ENCODE measurements at regions not wholly inside any gene's neighbourhood (a gene's known extent, or its start where the extent isn't known, plus 50 kb on each side); places are given as distances from the start of the nearest gene placed in this dataset.
"Not testable (repeated sequence)": the region's sequence is repeated elsewhere in the genome, so short reads cannot be mapped to it uniquely, and the experiment has no call there.

GRCh38 chr4:108411836-108412235 is 208.5 kb upstream of the RPL34 start:
- no peaks in the 10 kb centered on the region for H3K9me3 ChIP-seq (ENCODE audit: control insufficient read depth, insufficient read depth, low read length)
- WGBS (ENCODE audit: insufficient coverage, insufficient read length) = no CpG with 5 or more reads among the region's 2 CpGs

GRCh38 chr4:108409691-108410090 is 210.7 kb upstream of the RPL34 start:
- DNase-seq (ENCODE audit: low read depth, low spot score); H3K4me3 ChIP-seq (ENCODE audit: low read length); H3K9me3 ChIP-seq (ENCODE audit: control insufficient read depth, insufficient read depth, low read length); H3K36me3 ChIP-seq (ENCODE audit: control insufficient read depth, insufficient read depth, low read length); H3K4me1 ChIP-seq (ENCODE audit: control insufficient read depth, insufficient read depth, low read length); H3K27ac ChIP-seq (ENCODE audit: low read length); H3K27me3 ChIP-seq (ENCODE audit: control insufficient read depth, insufficient read depth, low read length): not testable (repeated sequence)
- WGBS (ENCODE audit: insufficient coverage, insufficient read length) = no CpG with 5 or more reads among the region's 36 CpGs

More at GRCh38 chr4:108411836-108412235, 208.5 kb upstream of the RPL34 start:
- no peak overlapping the region for H3K4me3 ChIP-seq (ENCODE audit: low read length)
- DNase-seq (ENCODE audit: low read depth, low spot score) = no peak
- no peaks in the 10 kb centered on the region for H3K27me3 ChIP-seq (ENCODE audit: control insufficient read depth, insufficient read depth, low read length)
- no peaks in the 10 kb centered on the region for H3K36me3 ChIP-seq (ENCODE audit: control insufficient read depth, insufficient read depth, low read length)
- no peak overlapping the region for H3K27ac ChIP-seq (ENCODE audit: low read length)
- H3K4me1 ChIP-seq (ENCODE audit: control insufficient read depth, insufficient read depth, low read length) = no peaks in the 10 kb centered on the region

- H3K9me3 ChIP-seq (ENCODE audit: control insufficient read depth, insufficient read depth, low read length) = no peaks in the 10 kb centered on the region
- H3K36me3 ChIP-seq (ENCODE audit: control insufficient read depth, insufficient read depth, low read length) = no peaks in the 10 kb centered on the region
- H3K4me1 ChIP-seq (ENCODE audit: control insufficient read depth, insufficient read depth, low read length) = no peaks in the 10 kb centered on the region
- no peak for DNase-seq (ENCODE audit: low read depth, low spot score)
- no peaks in the 10 kb centered on the region for H3K27me3 ChIP-seq (ENCODE audit: control insufficient read depth, insufficient read depth, low read length)
- H3K4me3 ChIP-seq (ENCODE audit: low read length) = no peak overlapping the region
- no CpG with 5 or more reads among the region's 2 CpGs for WGBS (ENCODE audit: insufficient coverage, insufficient read length)
- H3K27ac ChIP-seq (ENCODE audit: low read length) = no peak overlapping the region
These were observed 214.8 kb upstream of the RPL34 start for GRCh38 chr4:108405586-108405985.

GRCh38 chr4:108400309-108400708 is 220.1 kb upstream of the RPL34 start:
- Histone ChIP-seq H3K9me3 (ENCODE audit: control insufficient read depth, insufficient read depth, low read length) (no peaks in the 10 kb centered on the region), H3K4me1 (ENCODE audit: control insufficient read depth, insufficient read depth, low read length) (0 out of 2 replicates have a peak, but pooled peaks cover 2% of the 10 kb centered on the region), H3K27me3 (ENCODE audit: control insufficient read depth, insufficient read depth, low read length) (no peaks in the 10 kb centered on the region), H3K4me3 (ENCODE audit: low read length) (no peak overlapping the region), H3K36me3 (ENCODE audit: control insufficient read depth, insufficient read depth, low read length) (no peaks in the 10 kb centered on the region), H3K27ac (ENCODE audit: low read length) (no peak overlapping the region)
- no peak for DNase-seq (ENCODE audit: low read depth, low spot score)
- no CpG with 5 or more reads among the region's 6 CpGs for WGBS (ENCODE audit: insufficient coverage, insufficient read length)

- no CpG with 5 or more reads among the region's 12 CpGs for WGBS (ENCODE audit: insufficient coverage, insufficient read length)
- no peak overlapping the region for H3K27ac ChIP-seq (ENCODE audit: low read length)
- no peaks in the 10 kb centered on the region for H3K36me3 ChIP-seq (ENCODE audit: control insufficient read depth, insufficient read depth, low read length)
- H3K9me3 ChIP-seq (ENCODE audit: control insufficient read depth, insufficient read depth, low read length) = no peaks in the 10 kb centered on the region
- no peak overlapping the region for H3K4me3 ChIP-seq (ENCODE audit: low read length)
- H3K27me3 ChIP-seq (ENCODE audit: control insufficient read depth, insufficient read depth, low read length) = no peaks in the 10 kb centered on the region
- H3K4me1 ChIP-seq (ENCODE audit: control insufficient read depth, insufficient read depth, low read length) = 0 out of 2 replicates have a peak, but pooled peaks cover 2% of the 10 kb centered on the region
- DNase-seq (ENCODE audit: low read depth, low spot score) = no peak
These were observed 220.6 kb upstream of the RPL34 start for GRCh38 chr4:108399610-108400265.

- no CpG with 5 or more reads among the region's 7 CpGs for WGBS (ENCODE audit: insufficient coverage, insufficient read length)
These were observed 221.5 kb upstream of the RPL34 start for GRCh38 chr4:108398836-108399235.

GRCh38 chr4:108398316-108398715 is 222.1 kb upstream of the RPL34 start:
- Histone ChIP-seq H3K36me3 (ENCODE audit: control insufficient read depth, insufficient read depth, low read length) (no peaks in the 10 kb centered on the region), H3K27me3 (ENCODE audit: control insufficient read depth, insufficient read depth, low read length) (no peaks in the 10 kb centered on the region), H3K9me3 (ENCODE audit: control insufficient read depth, insufficient read depth, low read length) (no peaks in the 10 kb centered on the region), H3K4me1 (ENCODE audit: control insufficient read depth, insufficient read depth, low read length) (0 out of 2 replicates have a peak, but pooled peaks cover 2% of the 10 kb centered on the region), H3K4me3 (ENCODE audit: low read length) (no peak overlapping the region), H3K27ac (ENCODE audit: low read length) (no peak overlapping the region)
- no CpG with 5 or more reads among the region's 11 CpGs for WGBS (ENCODE audit: insufficient coverage, insufficient read length)
- DNase-seq (ENCODE audit: low read depth, low spot score) = no peak

More at GRCh38 chr4:108398836-108399235, 221.5 kb upstream of the RPL34 start:
- Histone ChIP-seq H3K27me3 (ENCODE audit: control insufficient read depth, insufficient read depth, low read length) (no peaks in the 10 kb centered on the region), H3K4me1 (ENCODE audit: control insufficient read depth, insufficient read depth, low read length) (0 out of 2 replicates have a peak, but pooled peaks cover 2% of the 10 kb centered on the region), H3K36me3 (ENCODE audit: control insufficient read depth, insufficient read depth, low read length) (no peaks in the 10 kb centered on the region), H3K9me3 (ENCODE audit: control insufficient read depth, insufficient read depth, low read length) (no peaks in the 10 kb centered on the region), H3K4me3 (ENCODE audit: low read length) (no peak overlapping the region), H3K27ac (ENCODE audit: low read length) (no peak overlapping the region)
- DNase-seq (ENCODE audit: low read depth, low spot score) = no peak

GRCh38 chr4:108397850-108398249 is 222.5 kb upstream of the RPL34 start:
- no peaks in the 10 kb centered on the region for H3K9me3 ChIP-seq (ENCODE audit: control insufficient read depth, insufficient read depth, low read length)
- WGBS (ENCODE audit: insufficient coverage, insufficient read length) = 100% methylated on average over 1 of the region's 5 CpGs
- no peak overlapping the region for H3K27ac ChIP-seq (ENCODE audit: low read length)
- H3K27me3 ChIP-seq (ENCODE audit: control insufficient read depth, insufficient read depth, low read length) = no peaks in the 10 kb centered on the region
- H3K36me3 ChIP-seq (ENCODE audit: control insufficient read depth, insufficient read depth, low read length) = no peaks in the 10 kb centered on the region
- no peak overlapping the region for H3K4me3 ChIP-seq (ENCODE audit: low read length)
- DNase-seq (ENCODE audit: low read depth, low spot score) = no peak
- H3K4me1 ChIP-seq (ENCODE audit: control insufficient read depth, insufficient read depth, low read length) = 0 out of 2 replicates have a peak, but pooled peaks cover 2% of the 10 kb centered on the region

- DNase-seq (ENCODE audit: low read depth, low spot score) = no peak
- no peak overlapping the region for H3K27ac ChIP-seq (ENCODE audit: low read length)
These were observed 223.4 kb upstream of the RPL34 start for GRCh38 chr4:108396900-108397497.

GRCh38 chr4:108395786-108396185 is 224.6 kb upstream of the RPL34 start:
- Histone ChIP-seq H3K27me3 (ENCODE audit: control insufficient read depth, insufficient read depth, low read length) (no peaks in the 10 kb centered on the region), H3K4me1 (ENCODE audit: control insufficient read depth, insufficient read depth, low read length) (0 out of 2 replicates have a peak, but pooled peaks cover 2% of the 10 kb centered on the region), H3K4me3 (ENCODE audit: low read length) (no peak overlapping the region), H3K36me3 (ENCODE audit: control insufficient read depth, insufficient read depth, low read length) (no peaks in the 10 kb centered on the region), H3K9me3 (ENCODE audit: control insufficient read depth, insufficient read depth, low read length) (no peaks in the 10 kb centered on the region), H3K27ac (ENCODE audit: low read length) (no peak overlapping the region)
- no peak for DNase-seq (ENCODE audit: low read depth, low spot score)

More at GRCh38 chr4:108396900-108397497, 223.4 kb upstream of the RPL34 start:
- H3K4me3 ChIP-seq (ENCODE audit: low read length) = no peak overlapping the region
- H3K4me1 ChIP-seq (ENCODE audit: control insufficient read depth, insufficient read depth, low read length) = 0 out of 2 replicates have a peak, but pooled peaks cover 2% of the 10 kb centered on the region
- no peaks in the 10 kb centered on the region for H3K27me3 ChIP-seq (ENCODE audit: control insufficient read depth, insufficient read depth, low read length)
- no CpG with 5 or more reads among the region's 2 CpGs for WGBS (ENCODE audit: insufficient coverage, insufficient read length)
- no peaks in the 10 kb centered on the region for H3K36me3 ChIP-seq (ENCODE audit: control insufficient read depth, insufficient read depth, low read length)
- no peaks in the 10 kb centered on the region for H3K9me3 ChIP-seq (ENCODE audit: control insufficient read depth, insufficient read depth, low read length)

All from iPS DF 6.9 (cell line).